ENCODE measurements at regions not wholly inside any gene's neighbourhood (a gene's known extent, or its start where the extent isn't known, plus 50 kb on each side); places are given as distances from the start of the nearest gene placed in this dataset.
"Not testable (repeated sequence)": the region's sequence is repeated elsewhere in the genome, so short reads cannot be mapped to it uniquely, and the experiment has no call there.

GRCh38 chr2:22186261-22186828 lies 1062.6 kb downstream of the TDRD15 start:
- not testable (repeated sequence) for DNase-seq

DNA sequence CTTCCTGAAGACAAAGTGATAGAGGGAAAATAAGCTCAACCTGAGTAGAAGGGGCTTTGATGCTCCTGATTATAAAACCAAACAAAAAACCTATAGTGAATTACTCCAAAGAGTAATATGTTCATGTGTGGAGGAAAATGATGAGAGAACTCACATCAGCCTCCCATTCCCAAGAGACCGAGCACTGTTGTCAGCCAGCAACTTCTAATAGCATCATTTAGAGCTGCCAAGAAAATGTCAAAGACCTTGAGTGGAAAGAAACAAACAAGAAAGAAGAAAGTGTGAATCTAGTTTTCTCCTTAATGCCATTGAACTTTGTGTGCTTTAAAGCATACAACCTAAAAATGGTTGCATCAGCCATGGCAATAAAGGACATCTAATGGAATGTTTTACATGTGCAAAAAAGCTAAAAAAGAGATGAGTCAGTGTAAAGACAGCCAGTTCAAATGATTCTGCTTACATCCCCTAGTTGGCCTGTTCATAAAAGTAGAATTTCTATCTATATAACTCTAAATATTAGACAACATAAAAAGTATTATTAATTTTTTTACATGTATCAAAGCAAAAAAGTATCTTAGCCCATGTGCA lies 1066.2 kb downstream of the TDRD15 start:
- no peak for DNase-seq

GRCh38 chr2:22194218-22194617 lies 1070.5 kb downstream of the TDRD15 start:
- DNase-seq = no peak

DNA sequence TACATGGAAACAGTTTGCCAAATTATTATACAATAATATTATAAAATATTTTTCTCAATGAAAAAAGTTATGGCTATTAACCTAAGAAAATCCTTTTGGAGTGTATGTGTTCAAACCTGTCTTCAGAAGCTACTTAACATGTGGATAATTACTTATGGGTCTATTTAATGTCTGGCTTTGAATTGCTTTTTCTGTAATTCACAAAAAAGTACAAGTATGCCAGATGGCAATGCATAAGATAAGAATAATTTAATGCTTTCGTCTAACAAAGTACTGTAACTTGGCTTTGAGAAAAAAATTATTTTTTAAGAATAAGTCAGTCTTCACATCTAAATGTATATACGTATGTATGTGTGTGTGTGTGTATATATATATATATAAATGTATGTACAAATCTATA lies 1073.0 kb downstream of the TDRD15 start:
- DNase-seq = no peak

DNA sequence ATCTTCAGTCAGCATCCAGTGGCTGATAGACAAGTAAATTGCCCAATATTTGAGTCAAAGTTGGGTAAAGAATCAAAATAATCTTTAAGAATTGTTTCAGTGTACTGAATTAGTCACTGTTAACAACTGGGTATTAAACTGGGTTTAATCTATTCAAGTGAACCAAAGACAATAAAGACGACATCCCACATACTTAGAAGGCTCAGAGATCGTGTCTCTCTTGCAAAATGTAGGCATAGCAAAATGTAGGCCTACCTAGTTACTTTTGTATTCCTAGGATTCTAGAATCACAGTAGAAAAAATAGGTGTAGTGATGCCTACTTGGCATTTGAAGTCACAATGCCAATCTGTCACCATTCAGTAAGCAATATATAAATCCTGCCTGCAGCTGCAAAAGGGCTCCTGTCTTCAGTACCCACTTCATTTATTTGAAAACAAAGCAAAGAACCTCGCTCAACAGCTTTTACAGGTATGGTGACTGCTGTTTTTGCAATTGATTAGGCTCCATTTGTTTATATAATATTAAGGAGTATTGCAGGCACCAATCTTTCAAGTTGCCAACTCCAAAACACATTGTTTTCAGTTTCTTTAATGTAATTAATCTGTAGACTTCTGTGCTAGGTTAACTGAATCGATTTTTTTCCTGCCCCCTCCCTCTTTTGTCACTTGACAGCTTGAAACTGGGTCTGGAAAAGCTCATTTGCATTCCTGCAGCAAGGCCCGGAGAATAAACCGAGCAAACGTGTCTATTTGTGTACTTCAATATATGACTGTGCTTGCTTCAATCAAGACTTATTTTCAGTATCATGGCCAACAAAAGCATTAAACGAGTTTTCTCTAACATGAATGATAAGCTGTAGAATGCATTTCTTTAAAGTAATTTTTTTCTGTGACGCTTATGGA lies 1074.9 kb downstream of the TDRD15 start:
- no peak for DNase-seq

DNA sequence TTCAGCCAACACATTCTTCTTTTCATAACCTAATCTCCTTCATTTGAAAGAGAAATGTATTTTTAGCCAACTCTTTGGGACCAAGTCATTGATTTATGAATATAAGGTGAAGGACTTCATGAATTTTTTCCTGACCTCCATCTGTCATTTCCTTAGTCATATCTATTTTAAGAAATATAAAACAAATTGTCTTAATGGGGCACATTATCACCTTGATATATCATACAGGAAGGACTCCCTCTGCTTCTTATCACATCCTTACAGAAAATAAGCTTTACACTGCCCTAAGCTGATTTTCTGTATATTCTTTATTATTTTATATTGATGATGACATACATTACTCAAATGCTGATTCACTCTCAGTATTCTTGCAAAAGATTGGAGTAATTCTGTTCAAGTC lies 1076.2 kb downstream of the TDRD15 start:
- no peak for DNase-seq

GRCh38 chr2:22209545-22209944 lies 1085.8 kb downstream of the TDRD15 start:
- no peak for DNase-seq

DNA sequence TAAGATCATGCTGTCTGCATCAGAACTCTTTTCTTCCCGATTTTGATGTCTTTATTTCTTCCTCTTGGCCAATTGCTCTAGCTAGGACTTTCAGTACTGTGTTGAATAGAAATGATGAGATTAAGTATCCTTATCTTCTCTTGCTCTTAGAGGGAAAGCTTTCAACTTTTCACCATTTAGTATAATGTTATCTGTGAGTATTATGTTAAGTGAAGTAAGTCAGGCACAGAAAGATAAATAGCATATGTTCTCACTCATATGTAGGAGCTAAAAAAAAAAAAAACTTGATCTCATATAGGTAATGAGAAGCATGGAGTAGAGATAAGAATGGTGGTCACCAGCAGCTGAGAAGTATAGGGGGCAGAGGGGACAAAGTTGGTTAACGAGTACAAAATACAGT lies 1089.5 kb downstream of the TDRD15 start:
- DNase-seq = no peak

- no peak for DNase-seq
Observed at GRCh38 chr2:22215517-22215916, 1091.7 kb downstream of the TDRD15 start.

DNA sequence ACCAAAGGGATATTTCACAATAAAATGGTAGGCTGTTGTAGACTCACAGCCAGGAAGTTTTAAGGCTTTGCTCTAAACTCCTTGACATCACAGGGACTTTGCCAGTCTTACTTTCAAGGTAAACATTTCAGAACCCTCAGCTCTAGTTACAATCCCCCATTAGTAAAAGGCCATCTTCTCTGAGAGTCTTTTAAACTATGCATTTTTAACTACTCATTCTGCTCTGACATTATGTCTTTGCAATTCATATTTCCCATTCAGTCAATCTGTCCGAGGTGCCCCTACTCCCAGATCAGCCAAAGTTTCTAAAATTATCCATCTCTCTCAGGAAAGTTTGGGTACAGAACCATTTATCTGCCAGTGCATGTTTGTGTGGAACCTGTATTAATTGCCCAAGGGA lies 1094.1 kb downstream of the TDRD15 start:
- DNase-seq = no peak

GRCh38 chr2:22221006-22221405 lies 1097.2 kb downstream of the TDRD15 start:
- DNase-seq = no peak

DNA sequence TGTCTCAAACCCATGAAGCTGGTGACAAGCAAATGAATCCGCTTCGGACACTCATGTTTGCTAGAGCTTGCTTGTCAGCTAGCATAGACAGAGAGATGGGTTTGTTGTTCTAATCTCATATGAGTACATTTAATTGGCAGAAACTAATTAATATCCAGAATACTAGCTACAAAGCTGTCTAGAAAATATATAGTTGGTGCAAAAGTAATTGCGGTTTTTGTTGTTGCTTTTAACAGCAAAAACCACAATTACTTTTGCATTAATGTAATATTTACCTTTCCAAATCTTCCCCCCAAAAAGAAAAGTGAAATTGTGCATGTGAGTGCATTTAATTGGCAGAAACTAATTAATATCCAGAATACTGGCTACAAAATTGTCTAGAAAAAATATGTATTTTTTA lies 1115.2 kb downstream of the TDRD15 start:
- DNase-seq = no peak

GRCh38 chr2:22247466-22247865 lies 1123.7 kb downstream of the TDRD15 start:
- no peak for DNase-seq

GRCh38 chr2:22248851-22249250 lies 1125.1 kb downstream of the TDRD15 start:
- DNase-seq = no peak

GRCh38 chr2:22253171-22253570 lies 1129.4 kb downstream of the TDRD15 start:
- no peak for DNase-seq

- no peak for DNase-seq
Observed at GRCh38 chr2:22261165-22261564, 1123.8 kb upstream of the KLHL29 start.

DNA sequence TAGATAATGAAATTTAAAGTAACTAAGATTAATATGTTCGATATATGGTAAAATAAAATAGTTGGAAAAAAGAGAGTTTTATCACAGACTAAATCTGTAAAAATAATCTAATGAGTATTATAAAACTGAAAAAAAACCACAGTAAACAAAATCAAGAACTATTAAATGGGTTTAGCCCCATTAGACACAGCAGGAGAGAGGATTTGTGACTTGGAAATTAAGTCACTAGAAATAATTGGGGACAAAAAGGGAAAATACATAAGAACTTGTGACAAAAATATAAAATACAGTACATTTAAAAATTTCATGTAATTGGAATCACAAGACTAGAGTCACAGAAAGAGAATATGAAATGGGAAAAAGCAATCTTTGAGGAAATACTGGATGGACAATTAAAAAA lies 1114.6 kb upstream of the KLHL29 start:
- DNase-seq = no peak

DNA sequence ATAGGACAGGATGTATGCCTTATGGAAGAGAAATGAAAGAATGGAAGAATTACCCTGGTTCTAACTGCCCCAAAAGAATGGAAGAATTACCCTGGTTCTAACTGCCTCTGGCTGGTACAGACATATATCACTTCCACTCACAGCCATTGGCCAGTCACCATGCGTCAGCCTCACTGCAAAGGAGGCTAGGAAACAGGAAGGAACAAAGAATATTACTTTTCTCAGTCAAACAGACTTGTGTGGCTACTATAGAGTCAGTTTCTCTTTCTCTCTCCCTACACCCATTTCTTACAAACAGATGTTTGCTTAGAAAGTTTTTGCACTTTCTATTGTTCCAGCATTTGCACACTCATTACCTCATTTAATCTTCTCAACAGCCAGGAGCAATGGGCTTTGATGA lies 1111.1 kb upstream of the KLHL29 start:
- DNase-seq = no peak

DNA sequence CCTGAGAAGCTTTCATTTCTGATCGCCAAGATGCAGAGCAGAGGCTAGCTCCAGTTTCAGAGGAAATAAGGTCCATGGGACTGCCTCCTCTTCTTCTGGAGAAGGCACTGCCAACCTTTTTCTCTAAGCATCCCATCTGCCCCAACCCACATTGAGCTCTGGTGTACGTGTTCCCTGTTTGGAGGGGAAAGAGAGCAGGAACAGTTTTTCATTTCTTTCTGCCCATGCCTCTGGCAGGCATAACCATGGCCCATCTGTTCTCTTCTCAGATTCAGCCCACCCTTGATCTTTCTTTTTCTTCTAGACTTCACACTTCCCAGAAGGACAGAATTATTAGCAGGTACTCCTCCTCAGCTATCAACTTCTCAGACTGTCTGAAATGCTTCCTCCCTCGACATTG lies 1110.3 kb upstream of the KLHL29 start:
- no peak for DNase-seq

DNA sequence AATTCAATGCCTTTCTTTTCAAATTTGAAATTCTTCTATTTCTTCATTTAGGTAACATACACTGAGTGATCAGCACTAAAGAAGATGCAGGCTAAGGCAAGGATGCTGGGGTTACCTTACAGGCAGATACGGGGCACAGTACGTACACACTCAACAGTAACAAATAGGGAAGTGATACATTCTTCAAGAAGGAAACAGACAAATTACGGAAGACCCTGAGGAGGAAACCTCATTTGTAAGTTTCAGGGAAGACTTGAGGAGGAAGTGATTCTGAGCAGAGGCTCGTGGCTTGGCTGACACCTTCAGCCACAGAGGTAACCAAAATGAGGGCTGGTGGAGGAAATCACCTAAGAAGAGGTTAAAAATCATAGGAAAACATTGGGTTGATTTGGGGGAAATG lies 1108.3 kb upstream of the KLHL29 start:
- DNase-seq = no peak

DNA sequence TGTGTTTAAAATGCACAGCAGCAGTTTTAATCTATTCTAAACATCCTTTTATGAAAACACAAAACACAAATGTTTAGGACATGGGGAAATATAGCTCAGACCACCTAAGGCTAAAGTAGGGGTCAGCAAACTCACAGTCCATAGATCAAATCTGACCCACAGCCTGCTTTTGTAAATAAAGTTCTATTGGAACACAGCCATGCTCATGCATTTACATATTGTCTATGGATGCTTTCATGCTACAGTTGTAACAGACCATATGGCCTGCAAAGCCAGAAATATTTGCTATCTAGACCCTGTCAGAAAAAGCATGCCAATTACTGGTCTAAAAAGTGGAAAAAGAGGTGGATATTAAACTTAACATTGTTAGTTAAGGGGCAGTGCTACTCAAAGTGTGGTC lies 1105.4 kb upstream of the KLHL29 start:
- no peak for DNase-seq

DNA sequence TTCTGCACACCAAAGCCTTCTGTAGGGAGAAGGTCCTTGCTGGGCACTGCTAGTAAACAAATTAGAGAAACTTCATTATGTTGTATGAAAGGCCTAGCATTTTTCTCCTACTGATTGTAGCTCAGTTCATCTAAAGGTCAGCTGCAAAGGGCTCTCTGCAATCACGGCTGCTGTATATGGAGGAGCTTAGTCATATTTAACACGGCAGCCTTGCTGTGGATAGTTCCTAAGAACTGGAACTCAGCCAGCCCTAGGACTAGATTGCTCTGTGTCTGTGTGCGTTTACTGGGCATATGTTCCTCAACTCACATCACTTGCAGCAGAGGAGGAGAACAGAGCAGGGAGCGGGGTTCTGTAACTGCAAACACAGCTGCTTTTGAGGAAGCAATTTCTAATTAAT lies 1103.9 kb upstream of the KLHL29 start:
- peak; percentile 33 for DNase-seq

- no peak for DNase-seq
Observed at GRCh38 chr2:22282220-22282619, 1102.8 kb upstream of the KLHL29 start.

- DNase-seq = no peak
Observed at GRCh38 chr2:22282916-22283315, 1102.1 kb upstream of the KLHL29 start.

Measured in femur (tissue), 1 donor.